C1 segment of cervical spinal cord (tissue), 14 donors: ENCODE measurements at regions not wholly inside any gene's neighbourhood (a gene's known extent, or its start where the extent isn't known, plus 50 kb on each side); places are given as distances from the start of the nearest gene placed in this dataset.
"Not testable (repeated sequence)": the region's sequence is repeated elsewhere in the genome, so short reads cannot be mapped to it uniquely, and the experiment has no call there.

ENCODE experiments used
- DNase-seq, 14 donors: peaks; one replicate each; lab custom pipeline; 2025; lab: John Stamatoyannopoulos, UW

GRCh38 chr4:64824591-64824990 is 415.3 kb upstream of the TECRL start:
- DNase-seq: no peak

- no peak for DNase-seq
Observed at GRCh38 chr4:64822405-64822804, 413.2 kb upstream of the TECRL start.

DNA sequence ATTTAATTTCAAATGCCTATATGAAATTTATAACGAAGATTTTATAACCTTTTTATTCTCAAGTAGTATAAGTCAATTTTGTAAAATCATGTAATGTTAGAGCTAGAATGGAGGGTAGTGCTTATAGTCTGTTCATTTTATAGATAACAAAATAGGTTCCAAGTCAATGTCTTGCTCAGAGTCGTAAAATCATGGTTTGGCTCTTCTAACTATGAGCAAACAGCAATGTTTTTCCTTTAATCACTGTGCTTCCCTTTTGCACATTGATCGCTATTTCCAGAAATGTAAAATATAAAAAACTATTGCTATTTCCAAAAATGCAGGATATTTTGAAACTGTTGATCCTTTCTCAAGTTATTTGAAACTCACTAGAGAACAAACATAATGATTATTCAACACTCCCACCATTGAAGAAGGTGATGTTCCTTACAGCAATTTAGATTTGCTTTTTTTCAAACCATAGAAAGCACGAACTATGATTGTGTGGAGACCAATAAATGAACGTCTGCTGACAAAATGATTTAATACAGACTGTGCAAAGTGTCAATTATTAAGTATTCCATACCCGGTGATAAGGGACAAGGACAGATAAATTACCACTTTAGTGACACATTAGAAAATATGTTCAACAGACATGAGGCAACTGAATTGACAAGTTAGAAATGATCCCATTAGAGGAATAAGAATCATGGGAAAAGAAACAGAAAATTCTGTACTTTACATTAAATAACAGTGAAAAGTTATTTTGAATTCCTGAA is 412.1 kb upstream of the TECRL start:
- no peak for DNase-seq

DNA sequence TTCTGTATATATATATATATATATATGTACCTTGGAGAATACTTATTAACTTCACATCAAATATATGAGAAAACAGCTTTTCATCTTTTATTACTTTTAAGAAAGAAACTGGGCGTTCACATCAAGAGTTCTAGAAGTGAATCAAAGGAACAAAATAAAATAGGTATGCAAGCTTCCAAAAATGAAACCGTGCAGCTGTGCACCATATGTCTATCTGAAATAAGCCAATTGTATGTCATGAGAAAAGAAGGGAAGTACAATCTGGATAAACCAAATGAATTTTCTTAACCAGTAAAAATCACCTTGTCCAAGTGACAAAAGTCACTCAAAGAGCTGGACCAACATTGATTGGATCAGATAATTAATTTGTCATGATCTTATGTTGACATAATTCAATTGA is 405.4 kb upstream of the TECRL start:
- DNase-seq: no peak

DNA sequence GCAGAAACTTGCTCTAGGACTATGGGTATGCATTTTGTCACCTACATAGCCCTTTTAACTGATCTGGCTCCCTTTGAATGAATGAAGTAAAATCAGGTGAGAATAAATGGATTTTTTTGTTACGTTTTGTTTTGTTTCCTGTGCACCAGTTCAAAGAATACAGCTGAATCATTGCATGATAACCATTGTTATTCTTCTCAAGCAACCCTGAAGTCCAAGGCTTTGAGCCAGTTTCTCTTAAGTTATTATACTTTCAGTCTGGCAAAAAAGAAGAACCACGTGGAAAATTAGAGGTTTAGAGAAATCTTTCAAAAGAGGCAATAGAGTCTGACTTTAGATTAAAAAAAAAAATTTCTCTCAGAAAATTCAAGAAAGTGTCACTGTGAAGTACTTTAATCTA is 398.6 kb upstream of the TECRL start:
- no peak for DNase-seq

DNA sequence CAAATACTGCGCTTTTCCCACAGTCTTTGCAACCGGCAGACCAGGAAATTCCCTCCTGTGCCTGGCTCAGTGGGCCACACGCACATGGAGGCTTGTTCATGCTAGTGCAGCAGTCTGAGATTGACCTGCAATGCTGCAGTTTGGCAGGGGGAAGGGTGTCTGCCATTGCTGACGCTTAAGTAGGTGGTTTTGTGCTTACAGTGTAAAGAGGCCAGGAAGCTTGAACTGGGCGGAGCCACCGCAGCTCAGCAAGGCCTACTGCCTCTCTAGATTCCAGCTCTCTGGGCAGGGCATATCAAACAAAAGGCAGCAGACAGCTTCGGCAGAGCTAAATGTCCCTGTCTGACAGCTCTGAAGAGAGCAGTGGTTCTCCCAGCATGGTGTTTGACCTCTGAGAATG is 390.5 kb upstream of the TECRL start:
- no peak for DNase-seq

DNA sequence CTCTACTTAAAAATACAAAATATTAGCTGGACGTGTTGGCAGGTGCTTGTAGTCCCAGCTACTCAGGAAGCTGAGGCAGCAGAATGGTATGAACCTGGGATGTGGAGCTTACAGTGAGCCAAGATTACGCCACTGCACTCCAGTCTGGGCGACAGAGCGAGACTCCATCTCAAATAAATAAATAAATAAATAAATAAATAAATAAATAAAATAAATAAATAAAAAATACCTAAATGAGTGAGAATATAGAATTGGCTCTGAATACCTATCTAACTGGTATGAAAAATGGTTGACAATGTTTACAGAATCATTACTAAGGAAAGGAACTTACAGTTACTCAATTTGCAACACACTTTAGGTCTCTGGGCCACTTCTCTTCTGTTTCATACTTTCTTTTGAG is 389.6 kb upstream of the TECRL start:
- DNase-seq: not testable (repeated sequence)

DNA sequence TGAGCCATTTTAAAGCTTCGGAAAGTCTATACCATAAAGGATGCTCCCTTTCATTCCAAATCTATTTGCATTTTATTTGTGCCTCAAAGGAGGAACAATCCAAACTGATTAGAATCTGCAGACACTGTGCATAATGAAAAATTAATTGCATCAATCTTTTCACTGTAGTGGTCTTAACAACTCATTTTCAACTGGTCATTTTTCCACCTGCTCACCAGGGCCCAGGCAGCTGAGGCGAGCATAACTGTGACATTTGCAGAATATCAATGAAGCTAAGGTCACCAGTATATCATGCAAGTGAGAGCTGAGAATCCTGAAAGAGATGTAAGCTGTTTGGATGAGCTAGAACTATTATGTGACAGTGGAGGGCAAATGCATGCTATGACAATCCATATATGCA is 387.3 kb upstream of the TECRL start:
- no peak for DNase-seq

DNA sequence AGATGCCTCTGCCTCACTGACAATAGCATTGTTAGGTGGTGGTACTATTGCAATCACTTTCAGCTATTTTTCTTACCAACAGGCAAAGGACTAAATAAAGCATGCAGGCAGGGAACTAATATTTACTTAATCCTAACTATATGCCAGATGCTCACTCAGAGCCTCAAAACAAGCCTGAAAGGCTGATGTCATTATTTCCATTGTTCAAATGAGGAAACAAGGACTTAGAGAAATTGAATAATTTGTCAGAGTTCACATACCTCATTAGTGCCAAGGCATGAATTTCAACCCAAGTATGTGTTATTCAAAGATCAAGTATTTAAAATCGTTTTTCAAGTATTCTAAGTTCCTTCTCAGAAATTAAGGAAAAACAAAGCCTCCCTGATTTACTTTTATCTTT is 374.9 kb upstream of the TECRL start:
- no peak for DNase-seq

GRCh38 chr4:64781737-64782326 is 372.6 kb upstream of the TECRL start:
- no peak for DNase-seq

GRCh38 chr4:64780664-64781063 is 371.4 kb upstream of the TECRL start:
- DNase-seq: no peak

DNA sequence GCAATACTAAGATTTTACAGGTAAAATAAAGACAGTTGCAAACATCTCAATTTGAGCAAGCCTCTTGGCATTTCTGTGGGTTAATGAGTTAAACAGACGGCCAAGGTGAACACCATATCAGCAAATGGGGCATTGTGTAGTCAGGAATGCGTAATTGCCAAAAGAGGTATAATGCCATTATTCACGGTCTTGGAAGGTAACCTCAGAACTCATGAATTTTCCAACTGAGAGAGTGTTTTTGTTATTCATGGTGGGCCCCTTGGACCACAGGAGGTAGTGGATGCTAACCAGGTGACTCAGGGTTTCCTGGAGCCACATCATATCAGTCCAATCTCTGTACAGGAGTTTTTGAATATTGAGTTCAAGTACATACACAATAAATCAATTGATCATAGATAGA is 368.0 kb upstream of the TECRL start:
- DNase-seq: no peak

DNA sequence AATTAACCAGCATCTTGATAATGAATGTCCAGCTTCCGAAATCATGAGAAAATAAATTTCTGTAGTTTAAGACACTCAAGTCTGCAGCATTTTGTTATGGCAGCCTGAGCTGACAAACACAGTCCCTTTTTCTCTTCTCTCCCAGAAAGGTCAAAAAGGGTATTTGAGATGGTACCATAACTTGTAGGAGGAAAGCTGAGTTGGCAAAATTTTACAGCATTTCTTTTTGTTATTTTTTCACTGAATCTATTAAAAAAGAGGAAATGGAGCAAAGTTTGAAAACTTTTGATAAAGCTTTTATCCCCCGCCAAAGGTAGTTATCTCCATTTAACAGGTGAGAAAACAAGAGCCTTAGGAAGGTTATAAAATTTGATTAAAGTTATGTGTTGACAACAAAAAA is 367.6 kb upstream of the TECRL start:
- no peak for DNase-seq

GRCh38 chr4:64774626-64775025 is 365.4 kb upstream of the TECRL start:
- DNase-seq: no peak

GRCh38 chr4:64771149-64771548 is 361.9 kb upstream of the TECRL start:
- no peak for DNase-seq

GRCh38 chr4:64767547-64767946 is 358.3 kb upstream of the TECRL start:
- no peak for DNase-seq

GRCh38 chr4:64766565-64766964 is 357.3 kb upstream of the TECRL start:
- no peak for DNase-seq

GRCh38 chr4:64756016-64756415 is 346.8 kb upstream of the TECRL start:
- no peak for DNase-seq

DNA sequence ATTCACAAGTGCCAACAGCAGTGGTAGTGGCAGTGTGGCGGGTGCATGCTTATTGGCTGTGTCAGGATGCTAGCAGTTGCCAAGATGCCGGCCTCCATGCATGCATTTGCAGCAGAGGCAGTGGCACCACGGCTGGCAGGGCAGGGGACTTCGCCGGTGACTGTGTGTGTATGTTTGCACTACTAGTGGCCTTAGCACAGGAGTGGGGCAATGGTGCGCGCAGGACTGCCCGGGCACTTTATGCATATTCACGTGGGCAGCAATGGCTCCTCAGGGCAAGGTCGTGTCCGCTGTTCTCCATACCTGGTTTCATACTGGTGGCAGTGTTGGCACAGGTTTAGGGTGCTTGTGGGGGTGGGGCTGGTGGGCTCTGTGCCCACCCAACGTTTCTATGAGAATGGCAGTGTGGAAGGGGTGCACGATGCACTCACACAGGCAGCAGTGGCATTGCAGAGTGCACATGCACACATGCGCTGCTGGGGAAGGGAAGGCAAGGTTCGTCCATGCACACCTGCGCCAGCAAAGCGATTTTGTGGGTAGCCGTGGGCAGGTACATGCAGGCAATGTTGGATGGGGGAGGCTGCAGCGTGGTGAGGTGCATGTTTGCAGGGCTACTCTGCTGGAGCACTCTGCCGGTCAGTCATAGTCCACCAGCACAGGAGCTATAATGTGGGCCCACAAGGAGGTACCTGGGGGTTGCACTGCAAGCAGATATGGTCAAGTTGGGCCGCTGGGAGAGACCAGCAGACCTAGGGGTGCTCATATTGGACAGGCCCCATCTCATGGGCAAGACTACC is 338.9 kb upstream of the TECRL start:
- no peak for DNase-seq

DNA sequence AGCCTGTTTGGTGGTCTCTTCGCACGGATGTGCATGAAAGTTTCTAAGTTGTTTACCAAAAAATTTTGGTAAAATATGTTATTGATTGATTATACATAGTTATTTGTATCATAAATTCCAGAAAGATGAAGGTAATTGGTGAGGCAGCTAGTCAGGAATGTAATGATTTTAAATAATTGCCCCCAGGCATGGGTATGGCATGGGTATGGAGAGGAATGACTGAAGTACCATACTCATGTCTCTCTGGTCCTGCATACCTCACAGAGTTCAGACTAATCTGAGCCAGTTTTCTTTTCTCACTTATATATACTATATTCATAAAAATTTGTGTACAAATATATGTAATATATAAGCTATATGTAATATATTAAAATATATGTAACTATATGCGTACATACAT is 329.0 kb upstream of the TECRL start:
- DNase-seq: no peak

GRCh38 chr4:64737854-64738138 is 328.5 kb upstream of the TECRL start:
- not testable (repeated sequence) for DNase-seq

DNA sequence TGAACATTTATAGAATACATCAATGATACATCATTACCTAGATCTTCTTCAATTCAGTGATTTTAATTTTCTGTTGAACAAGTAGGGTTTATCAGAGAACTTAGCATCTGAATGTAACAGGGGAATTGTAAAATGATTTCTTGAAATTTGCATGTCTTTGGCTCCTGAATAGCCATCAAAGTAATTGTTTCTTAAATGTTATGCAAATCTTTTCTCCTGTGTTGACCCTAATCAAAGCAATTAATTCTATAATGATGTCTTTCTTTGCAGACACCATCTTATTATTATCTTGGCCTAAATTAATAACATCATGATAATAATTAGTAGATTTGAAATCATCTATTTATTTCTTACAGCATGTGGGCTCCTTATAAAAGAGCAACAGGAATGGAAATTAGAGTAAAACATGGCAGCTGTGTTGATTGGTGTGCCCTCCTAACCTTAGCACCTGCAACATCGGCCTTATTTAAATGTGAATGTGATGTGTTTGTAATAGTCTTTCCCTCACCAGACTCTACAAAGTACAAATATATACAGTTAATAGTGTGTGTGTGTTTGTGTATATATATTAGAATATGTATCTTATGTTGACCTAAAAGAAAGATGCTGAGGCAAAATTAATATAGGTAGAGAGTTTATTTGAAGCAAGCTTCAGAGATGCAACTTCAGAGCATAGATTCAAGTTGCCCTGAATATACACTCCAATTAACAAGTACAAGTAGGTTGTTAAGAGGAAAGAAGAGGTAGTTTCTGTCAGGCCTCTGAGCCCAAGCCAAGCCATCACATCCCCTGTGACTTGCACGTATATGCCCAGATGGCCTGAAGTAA is 328.0 kb upstream of the TECRL start:
- DNase-seq: no peak
